ENCODE measurements at regions not wholly inside any gene's neighbourhood (a gene's known extent, or its start where the extent isn't known, plus 50 kb on each side); places are given as distances from the start of the nearest gene placed in this dataset.

DNA sequence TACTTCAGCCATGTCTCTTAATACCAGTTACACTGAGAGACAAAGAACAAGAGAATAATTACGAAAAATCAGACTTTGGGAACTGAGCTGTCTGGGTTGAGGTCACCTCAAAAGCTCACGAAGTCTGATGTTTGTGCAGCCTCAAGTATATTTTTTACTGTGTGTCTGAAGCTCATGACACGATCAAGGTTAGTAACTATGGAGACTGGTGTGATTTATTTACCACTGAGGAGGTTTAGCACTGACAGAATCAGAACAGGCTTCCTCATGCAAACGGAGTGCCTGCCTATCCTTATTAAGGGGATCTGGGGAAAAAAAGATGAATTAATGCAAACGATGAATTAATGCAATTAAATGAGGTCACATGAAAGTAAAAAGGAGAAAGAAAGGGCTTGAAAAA lies 61.1 kb upstream of the RAPH1 start:
- TF ChIP-seq, protein P1, sequence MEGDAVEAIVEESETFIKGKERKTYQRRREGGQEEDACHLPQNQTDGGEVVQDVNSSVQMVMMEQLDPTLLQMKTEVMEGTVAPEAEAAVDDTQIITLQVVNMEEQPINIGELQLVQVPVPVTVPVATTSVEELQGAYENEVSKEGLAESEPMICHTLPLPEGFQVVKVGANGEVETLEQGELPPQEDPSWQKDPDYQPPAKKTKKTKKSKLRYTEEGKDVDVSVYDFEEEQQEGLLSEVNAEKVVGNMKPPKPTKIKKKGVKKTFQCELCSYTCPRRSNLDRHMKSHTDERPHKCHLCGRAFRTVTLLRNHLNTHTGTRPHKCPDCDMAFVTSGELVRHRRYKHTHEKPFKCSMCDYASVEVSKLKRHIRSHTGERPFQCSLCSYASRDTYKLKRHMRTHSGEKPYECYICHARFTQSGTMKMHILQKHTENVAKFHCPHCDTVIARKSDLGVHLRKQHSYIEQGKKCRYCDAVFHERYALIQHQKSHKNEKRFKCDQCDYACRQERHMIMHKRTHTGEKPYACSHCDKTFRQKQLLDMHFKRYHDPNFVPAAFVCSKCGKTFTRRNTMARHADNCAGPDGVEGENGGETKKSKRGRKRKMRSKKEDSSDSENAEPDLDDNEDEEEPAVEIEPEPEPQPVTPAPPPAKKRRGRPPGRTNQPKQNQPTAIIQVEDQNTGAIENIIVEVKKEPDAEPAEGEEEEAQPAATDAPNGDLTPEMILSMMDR (IDR thresholded peaks at IDR 0.05; ENCODE audit: low read depth, low read length), result no peak
- DNase-seq (ENCODE audit: extremely low read depth, low read depth), result no peak

DNA sequence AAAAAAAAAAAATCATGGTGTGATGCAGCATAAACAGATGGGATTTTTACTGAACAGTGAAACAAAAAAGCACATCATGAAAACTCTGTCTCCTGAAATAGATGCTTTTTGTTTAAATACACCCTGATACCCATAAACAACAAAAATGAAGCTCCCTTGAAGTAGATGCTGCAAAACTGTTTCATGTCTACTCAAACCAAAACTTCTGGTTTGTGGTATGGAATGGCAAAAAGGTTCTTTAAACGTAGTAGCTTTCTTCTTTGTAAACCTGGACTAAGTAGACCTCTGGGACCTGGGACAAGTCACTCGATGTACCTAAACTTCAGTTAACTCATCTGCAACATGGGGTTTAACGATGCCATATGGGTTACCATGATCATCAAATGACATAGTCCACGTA lies 64.4 kb upstream of the RAPH1 start:
- no peak for DNase-seq (ENCODE audit: extremely low read depth, low read depth)
- TF ChIP-seq, protein P1 (IDR thresholded peaks at IDR 0.05; ENCODE audit: low read depth, low read length), result no peak

DNA sequence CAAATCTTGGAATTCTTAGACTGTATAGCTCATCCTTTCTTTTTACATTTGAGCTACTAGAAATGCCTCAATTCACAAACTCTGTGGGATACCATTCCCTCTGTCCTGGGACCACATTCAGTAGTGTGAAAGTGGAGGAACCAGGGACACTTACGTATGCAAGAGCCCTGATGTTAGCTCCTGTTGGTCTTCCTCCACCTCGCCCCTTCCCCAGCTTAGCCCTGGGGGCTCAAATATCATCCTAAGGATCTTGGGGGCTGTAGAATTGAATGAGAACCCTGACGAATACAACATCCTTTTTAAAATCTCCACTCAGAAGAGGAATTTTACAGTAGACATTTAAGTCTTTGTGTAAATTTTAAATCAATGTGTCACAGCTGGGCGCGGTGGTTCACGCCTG lies 65.2 kb upstream of the RAPH1 start:
- TF ChIP-seq, protein P1 (IDR thresholded peaks at IDR 0.05; ENCODE audit: low read depth, low read length), result no peak

DNA sequence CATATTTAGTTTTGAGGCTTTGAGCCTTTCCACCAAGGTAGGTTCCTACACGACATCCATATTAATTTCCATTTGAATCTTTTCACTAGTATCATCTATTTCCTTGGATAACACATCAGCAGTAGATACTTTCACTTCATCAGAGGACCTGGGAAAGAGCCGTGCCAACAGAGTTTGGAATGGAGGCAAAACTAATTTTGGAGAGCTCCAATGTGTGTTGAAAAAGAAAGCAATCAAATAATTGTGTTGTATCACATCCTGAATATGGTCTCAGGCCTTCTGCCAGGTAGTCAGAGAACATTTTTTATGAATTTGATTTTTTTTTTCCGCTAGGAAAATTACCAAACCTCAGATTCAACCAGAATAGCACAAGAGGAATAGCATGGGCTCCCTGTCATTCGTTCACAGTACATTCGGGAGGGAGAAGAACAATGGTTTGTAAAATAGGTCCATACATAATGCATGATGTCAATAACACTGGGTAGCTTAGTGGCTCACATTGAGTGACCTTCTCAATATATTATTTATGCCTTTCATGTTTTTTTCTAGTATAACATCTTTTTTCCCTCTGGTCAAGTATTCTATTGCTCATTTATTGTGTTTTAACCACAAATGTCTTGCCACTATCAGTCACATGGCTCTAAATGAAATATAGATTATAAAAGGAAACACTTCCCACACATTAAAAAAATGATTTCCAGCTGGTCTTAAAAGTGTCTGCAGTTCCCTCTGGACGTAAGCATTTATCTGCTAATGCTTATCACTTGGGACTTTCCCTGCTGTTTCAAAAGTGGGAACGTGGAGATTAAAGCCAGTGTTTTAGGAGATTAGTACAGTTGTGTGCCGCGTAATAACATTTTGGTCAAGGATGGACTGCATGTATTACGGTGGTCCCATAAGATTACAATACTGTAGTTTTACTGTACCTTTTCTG lies 68.6 kb upstream of the RAPH1 start:
- TF ChIP-seq, protein P1 (IDR thresholded peaks at IDR 0.05; ENCODE audit: low read depth, low read length), result no peak
- no peak for DNase-seq (ENCODE audit: extremely low read depth, low read depth)

More for the DNA sequence above, 65.2 kb upstream of the RAPH1 start:
- DNase-seq (ENCODE audit: extremely low read depth, low read depth), result no peak

DNA sequence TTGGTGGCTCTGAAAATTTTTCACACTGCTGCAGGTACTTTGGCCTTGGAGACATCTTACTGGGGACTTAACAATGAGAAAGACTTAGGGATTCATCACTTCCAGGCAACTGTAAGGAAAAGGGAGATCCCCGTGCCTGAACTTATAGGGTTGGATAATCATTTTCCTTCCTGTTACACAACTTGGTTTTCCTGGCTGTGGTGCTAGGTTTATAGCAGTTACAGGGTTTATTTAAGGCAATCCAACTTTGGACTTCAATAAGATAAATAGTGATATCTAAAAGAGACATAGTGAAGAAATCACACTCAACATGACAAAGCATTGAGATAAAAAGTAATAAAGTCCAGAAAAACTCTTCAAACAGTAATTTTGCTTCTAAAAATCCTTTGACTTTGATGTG lies 70.2 kb upstream of the RAPH1 start:
- no peak for DNase-seq (ENCODE audit: extremely low read depth, low read depth)
- TF ChIP-seq, protein P1 (IDR thresholded peaks at IDR 0.05; ENCODE audit: low read depth, low read length), result no peak

DNA sequence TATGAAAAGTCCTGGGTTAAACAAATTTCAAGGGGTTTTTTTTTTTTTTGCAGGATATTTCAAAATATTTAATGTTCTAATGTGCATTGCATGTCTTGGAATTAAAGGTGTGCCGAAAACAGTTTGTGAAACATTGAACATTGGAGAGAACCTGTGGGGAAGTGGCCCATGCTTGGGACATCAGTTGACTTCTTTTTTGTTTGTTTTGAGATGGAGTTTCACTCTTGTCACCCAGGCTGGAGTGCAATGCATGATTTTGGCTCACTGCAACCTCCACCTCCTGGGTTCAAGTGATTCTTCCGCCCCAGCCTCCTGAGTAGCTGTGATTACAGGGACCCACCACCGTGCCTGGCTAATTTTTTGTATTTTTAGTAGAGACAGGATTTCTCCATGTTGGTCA lies 71.0 kb upstream of the RAPH1 start:
- TF ChIP-seq, protein P1 (IDR thresholded peaks at IDR 0.05; ENCODE audit: low read depth, low read length), result no peak
- DNase-seq (ENCODE audit: extremely low read depth, low read depth), result no peak

DNA sequence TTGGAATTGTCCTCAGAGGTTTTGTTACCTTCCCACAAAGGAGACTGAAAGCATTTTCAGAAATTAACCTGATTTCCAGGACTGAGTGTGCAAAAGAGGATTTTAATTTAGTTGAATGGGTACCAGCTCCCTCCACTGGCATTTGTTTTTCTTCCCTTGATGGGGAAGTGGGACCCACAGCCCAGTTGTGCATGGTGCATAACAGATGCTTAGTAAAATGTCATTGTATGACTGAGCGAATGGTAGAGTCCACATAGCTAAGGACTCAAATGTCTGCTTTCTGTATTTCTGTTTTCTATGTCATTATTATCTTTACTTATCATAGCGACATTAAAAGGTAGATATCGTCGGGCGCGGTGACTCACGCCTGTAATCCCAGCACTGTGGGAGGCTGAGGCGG lies 75.5 kb upstream of the RAPH1 start:
- DNase-seq (ENCODE audit: extremely low read depth, low read depth), result no peak
- TF ChIP-seq, protein P1 (IDR thresholded peaks at IDR 0.05; ENCODE audit: low read depth, low read length), result no peak

All from AG09319 (cell line).